ENCODE measurements at regions not wholly inside any gene's neighbourhood (a gene's known extent, or its start where the extent isn't known, plus 50 kb on each side); places are given as distances from the start of the nearest gene placed in this dataset.

- H2BK20ac ChIP-seq (ENCODE audit: low read depth, low read length) = no peak overlapping the region
- ATAC-seq (ENCODE audit: low read depth) = no peak
- no TSS peak for BruUV-seq (replicated peaks)
These were observed 914.9 kb downstream of the FSTL5 start for GRCh38 chr4:161248880-161249279.

More at GRCh38 chr4:161248880-161249279, 914.9 kb downstream of the FSTL5 start:
- no peak overlapping the region for H4K5ac ChIP-seq (ENCODE audit: low read depth, low read length)
- no peak overlapping the region for H4K8ac ChIP-seq (ENCODE audit: low read depth in 2 of 2, low read length in 2 of 2)
- H2BK5ac ChIP-seq (ENCODE audit: low read depth, low read length, poor library complexity, severe bottlenecking) = no peak overlapping the region
- peaks cover 20% of the 10 kb centered on the region for H3K9me3 ChIP-seq (ENCODE audit: control insufficient read depth, insufficient read depth, low read length)
- H2BK15ac ChIP-seq (ENCODE audit: low read depth, low read length) = no peak overlapping the region
- no peak overlapping the region for H2AFZ ChIP-seq (replicated peaks; ENCODE audit: low read length, poor library complexity)
- no peaks in the 10 kb centered on the region for H3K27me3 ChIP-seq (ENCODE audit: control insufficient read depth, insufficient read depth, low read length)
- H2AK9ac ChIP-seq (replicated peaks; ENCODE audit: low read depth, low read length, poor library complexity) = no peak overlapping the region
- no peak overlapping the region for H4K91ac ChIP-seq (ENCODE audit: insufficient read depth, low read depth, low read length)
- no peak overlapping the region for H3K4me2 ChIP-seq (ENCODE audit: low read depth, low read length)
- no peak overlapping the region for H2AK5ac ChIP-seq (ENCODE audit: low read depth, low read length)
- no peak overlapping the region for H3K18ac ChIP-seq (ENCODE audit: low read depth, low read length)
- H3K27ac ChIP-seq (ENCODE audit: insufficient read depth, low read length) = no peak overlapping the region
- DNase-seq = no peak
- in situ Hi-C loops (cut with MboI; ENCODE audit: low sequenced_read_pairs) = no loop called here
- no peak overlapping the region for H3K9ac ChIP-seq (ENCODE audit: low read depth, low read length)
- H3K4me1 ChIP-seq (ENCODE audit: control insufficient read depth, insufficient read depth, low read length) = no peaks in the 10 kb centered on the region
- H4K20me1 ChIP-seq (ENCODE audit: insufficient read depth, low read length) = no peaks in the 10 kb centered on the region
- no peaks in the 10 kb centered on the region for H3K9me1 ChIP-seq (ENCODE audit: insufficient read depth, low read length)
- H3K4me3 ChIP-seq (ENCODE audit: insufficient read depth, low read depth, low read length) = no peak overlapping the region
- no peaks in the 10 kb centered on the region for H3K36me3 ChIP-seq (ENCODE audit: control insufficient read depth, insufficient read depth, low read length)
- H3K23ac ChIP-seq (ENCODE audit: low read depth, low read length) = no peak overlapping the region
- WGBS, 2 experiments (ENCODE audit: extremely low coverage in 2 of 2, insufficient read length in 1 of 2) = no CpG with 5 or more reads among the region's 3 CpGs
- H2BK120ac ChIP-seq (ENCODE audit: low read depth, low read length) = no peak overlapping the region
- POLR2A ChIA-PET (ENCODE audit: unreplicated experiment) = no interaction called here
- no peak overlapping the region for H3K56ac ChIP-seq (ENCODE audit: extremely low read depth, insufficient read depth, low read length)
- H3K79me1 ChIP-seq (ENCODE audit: low read depth in 1 of 2, low read length in 2 of 2) = no peaks in the 10 kb centered on the region
- no peak overlapping the region for H3K14ac ChIP-seq (replicated peaks; ENCODE audit: low read depth, low read length)
- intact Hi-C loops (cut with micrococcal nuclease) = no loop called here
- TF ChIP-seq CTCF (conservative IDR thresholded peaks at IDR 0.05; ENCODE audit: low read depth, low read length) (no peak), ELK1 (IDR thresholded peaks at IDR 0.05; ENCODE audit: borderline replicate concordance, low read depth, low read length) (no peak), RFX5 (IDR thresholded peaks at IDR 0.05; ENCODE audit: low read depth, low read length) (no peak), NFE2L2 (IDR thresholded peaks at IDR 0.05; ENCODE audit: low read depth, low read length) (no peak), MAFK (IDR thresholded peaks at IDR 0.05; ENCODE audit: low read depth, low read length) (no peak), RAD21 (IDR thresholded peaks at IDR 0.05; ENCODE audit: low read length) (no peak), RCOR1 (IDR thresholded peaks at IDR 0.05; ENCODE audit: insufficient replicate concordance, low read length) (no peak), USF2 (IDR thresholded peaks at IDR 0.05; ENCODE audit: low read depth, low read length) (no peak), CEBPB (IDR thresholded peaks at IDR 0.05; ENCODE audit: low read depth, low read length) (no peak), POLR2A (IDR thresholded peaks at IDR 0.05; ENCODE audit: low read depth, low read length) (no peak), FOS (IDR thresholded peaks at IDR 0.05; ENCODE audit: low read depth, low read length) (no peak), MAZ (IDR thresholded peaks at IDR 0.05; ENCODE audit: borderline replicate concordance, low read depth, low read length) (no peak), BHLHE40 (IDR thresholded peaks at IDR 0.05; ENCODE audit: low read depth, low read length) (no peak), CHD1 (IDR thresholded peaks at IDR 0.05; ENCODE audit: low read depth, low read length) (no peak), MXI1 (IDR thresholded peaks at IDR 0.05; ENCODE audit: borderline replicate concordance, low read depth, low read length) (no peak), SMC3 (IDR thresholded peaks at IDR 0.05; ENCODE audit: low read depth, low read length) (no peak)
- CTCF ChIA-PET = no interaction called here
- no peak overlapping the region for H3K4ac ChIP-seq (ENCODE audit: low read depth, low read length)
- dilution Hi-C loops (cut with HindIII; ENCODE audit: low sequenced_read_pairs, unreplicated experiment) = no loop called here

Measured in IMR-90 (cell line).